ENCODE measurements at regions not wholly inside any gene's neighbourhood (a gene's known extent, or its start where the extent isn't known, plus 50 kb on each side); places are given as distances from the start of the nearest gene placed in this dataset.

- no peak for DNase-seq (ENCODE audit: low read depth in 1 of 2, low spot score in 1 of 2)
- no peaks in the 10 kb centered on the region for H3K27me3 ChIP-seq (ENCODE audit: insufficient read depth, poor library complexity, severe bottlenecking)
- no peak overlapping the region for H3K27ac ChIP-seq (replicated peaks)
- TF ChIP-seq GABPA (IDR thresholded peaks at IDR 0.05; ENCODE audit: low read depth) = no peak
- no peak for TF ChIP-seq SPI1 (IDR thresholded peaks at IDR 0.05; ENCODE audit: borderline replicate concordance, low read depth)
- no peak for TF ChIP-seq REST (IDR thresholded peaks at IDR 0.05; ENCODE audit: insufficient replicate concordance, low read depth)
- no peak for TF ChIP-seq CTCF (IDR thresholded peaks at IDR 0.05; ENCODE audit: insufficient read depth, low read length)
- H3K4me3 ChIP-seq (replicated peaks; ENCODE audit: insufficient read depth, low read length) = no peak overlapping the region
These were observed 515.8 kb upstream of the AKR1E2 start for GRCh38 chr10:4310172-4310571.

- TF ChIP-seq REST (IDR thresholded peaks at IDR 0.05; ENCODE audit: insufficient replicate concordance, low read depth) (no peak), SPI1 (IDR thresholded peaks at IDR 0.05; ENCODE audit: borderline replicate concordance, low read depth) (no peak), GABPA (IDR thresholded peaks at IDR 0.05; ENCODE audit: low read depth) (no peak), CTCF (IDR thresholded peaks at IDR 0.05; ENCODE audit: insufficient read depth, low read length) (no peak), POLR2AphosphoS5 (IDR thresholded peaks at IDR 0.05; ENCODE audit: low read depth) (no peak)
- H3K27me3 ChIP-seq (ENCODE audit: insufficient read depth, poor library complexity, severe bottlenecking) = no peaks in the 10 kb centered on the region
- H3K27ac ChIP-seq (replicated peaks) = no peak overlapping the region
- DNase-seq (ENCODE audit: low read depth in 1 of 2, low spot score in 1 of 2) = no peak
- no peak overlapping the region for H3K4me3 ChIP-seq (replicated peaks; ENCODE audit: insufficient read depth, low read length)
These were observed 518.1 kb upstream of the AKR1E2 start for GRCh38 chr10:4307910-4308309.

- no peaks in the 10 kb centered on the region for H3K27me3 ChIP-seq (ENCODE audit: insufficient read depth, poor library complexity, severe bottlenecking)
- DNase-seq (ENCODE audit: low read depth in 1 of 2, low spot score in 1 of 2) = no peak
- no peak overlapping the region for H3K4me3 ChIP-seq (replicated peaks; ENCODE audit: insufficient read depth, low read length)
- no peak overlapping the region for H3K27ac ChIP-seq (replicated peaks)
- TF ChIP-seq REST (IDR thresholded peaks at IDR 0.05; ENCODE audit: insufficient replicate concordance, low read depth) (no peak), CTCF (IDR thresholded peaks at IDR 0.05; ENCODE audit: insufficient read depth, low read length) (no peak), POLR2AphosphoS5 (IDR thresholded peaks at IDR 0.05; ENCODE audit: low read depth) (no peak), SPI1 (IDR thresholded peaks at IDR 0.05; ENCODE audit: borderline replicate concordance, low read depth) (no peak), GABPA (IDR thresholded peaks at IDR 0.05; ENCODE audit: low read depth) (no peak)
These were observed 519.1 kb upstream of the AKR1E2 start for GRCh38 chr10:4306871-4307270.
